ENCODE measurements at regions not wholly inside any gene's neighbourhood (a gene's known extent, or its start where the extent isn't known, plus 50 kb on each side); places are given as distances from the start of the nearest gene placed in this dataset.

DNA sequence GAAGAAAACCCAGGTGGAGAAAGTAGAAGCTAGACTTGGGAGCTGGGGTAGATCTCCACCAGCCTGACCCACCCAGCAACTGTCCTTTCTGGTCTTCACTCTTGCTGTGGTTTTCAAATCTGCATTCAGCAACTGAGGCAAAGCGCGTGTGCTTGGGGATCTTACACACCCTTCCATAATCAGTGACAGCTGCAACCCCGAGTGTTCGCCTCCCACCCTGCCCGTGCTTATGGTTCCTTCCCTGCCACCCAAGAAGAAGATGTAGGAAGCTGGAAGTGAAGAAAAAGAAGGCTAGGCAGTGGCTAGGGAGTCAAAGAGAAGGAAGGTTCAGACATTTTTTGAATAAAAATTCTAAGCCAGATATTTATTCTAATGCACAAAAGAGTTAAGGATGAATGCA lies 162.6 kb upstream of the CCND2 start:
- TF ChIP-seq, protein P1, sequence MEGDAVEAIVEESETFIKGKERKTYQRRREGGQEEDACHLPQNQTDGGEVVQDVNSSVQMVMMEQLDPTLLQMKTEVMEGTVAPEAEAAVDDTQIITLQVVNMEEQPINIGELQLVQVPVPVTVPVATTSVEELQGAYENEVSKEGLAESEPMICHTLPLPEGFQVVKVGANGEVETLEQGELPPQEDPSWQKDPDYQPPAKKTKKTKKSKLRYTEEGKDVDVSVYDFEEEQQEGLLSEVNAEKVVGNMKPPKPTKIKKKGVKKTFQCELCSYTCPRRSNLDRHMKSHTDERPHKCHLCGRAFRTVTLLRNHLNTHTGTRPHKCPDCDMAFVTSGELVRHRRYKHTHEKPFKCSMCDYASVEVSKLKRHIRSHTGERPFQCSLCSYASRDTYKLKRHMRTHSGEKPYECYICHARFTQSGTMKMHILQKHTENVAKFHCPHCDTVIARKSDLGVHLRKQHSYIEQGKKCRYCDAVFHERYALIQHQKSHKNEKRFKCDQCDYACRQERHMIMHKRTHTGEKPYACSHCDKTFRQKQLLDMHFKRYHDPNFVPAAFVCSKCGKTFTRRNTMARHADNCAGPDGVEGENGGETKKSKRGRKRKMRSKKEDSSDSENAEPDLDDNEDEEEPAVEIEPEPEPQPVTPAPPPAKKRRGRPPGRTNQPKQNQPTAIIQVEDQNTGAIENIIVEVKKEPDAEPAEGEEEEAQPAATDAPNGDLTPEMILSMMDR (conservative IDR thresholded peaks at IDR 0.05; ENCODE audit: low read depth, low read length): no peak
- TF ChIP-seq EZH2 (IDR thresholded peaks at IDR 0.05; ENCODE audit: borderline replicate concordance, low read depth, low read length, poor library complexity, severe bottlenecking): no peak

Measured in A673 (cell line).